ENCODE measurements at regions not wholly inside any gene's neighbourhood (a gene's known extent, or its start where the extent isn't known, plus 50 kb on each side); places are given as distances from the start of the nearest gene placed in this dataset.

DNA sequence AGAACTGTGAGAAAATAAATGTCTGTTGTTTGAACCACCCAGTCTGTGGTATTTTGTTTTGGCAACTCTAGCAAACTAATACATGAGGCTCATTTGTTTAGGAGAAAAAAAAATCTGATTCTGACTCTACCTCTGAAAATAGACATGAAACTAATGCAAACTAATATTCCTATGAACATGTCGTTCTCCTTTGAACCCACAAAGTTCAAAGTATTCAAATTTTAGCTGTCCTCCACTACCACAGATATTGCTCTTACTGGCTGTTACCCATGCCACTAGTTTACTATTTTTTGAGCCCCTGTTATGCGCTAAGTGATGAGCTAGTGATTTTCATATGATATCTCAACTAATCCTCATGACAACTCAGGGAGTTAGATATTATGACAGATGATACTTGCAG is 58.8 kb upstream of the ZNF804B start:
- DNase-seq: no peak

DNA sequence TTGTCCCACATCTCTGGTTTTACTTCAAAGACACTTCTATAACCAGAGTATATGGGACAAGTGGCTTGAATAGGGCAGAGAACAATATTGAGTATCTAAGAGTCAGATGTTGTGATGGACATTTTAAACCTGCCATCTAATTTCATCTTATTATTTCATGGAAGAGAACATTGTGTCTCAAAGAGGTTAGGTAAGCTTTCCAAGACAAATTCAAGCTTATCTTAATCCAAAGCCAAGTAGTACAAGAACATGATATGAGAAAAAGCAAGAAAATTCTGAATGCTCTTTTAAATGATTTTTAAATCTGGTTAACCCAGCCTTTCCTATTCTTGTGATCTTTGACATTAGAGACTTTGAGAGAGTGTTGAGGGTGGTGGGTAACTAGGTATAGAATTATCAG is 65.3 kb upstream of the ZNF804B start:
- DNase-seq: no peak

DNA sequence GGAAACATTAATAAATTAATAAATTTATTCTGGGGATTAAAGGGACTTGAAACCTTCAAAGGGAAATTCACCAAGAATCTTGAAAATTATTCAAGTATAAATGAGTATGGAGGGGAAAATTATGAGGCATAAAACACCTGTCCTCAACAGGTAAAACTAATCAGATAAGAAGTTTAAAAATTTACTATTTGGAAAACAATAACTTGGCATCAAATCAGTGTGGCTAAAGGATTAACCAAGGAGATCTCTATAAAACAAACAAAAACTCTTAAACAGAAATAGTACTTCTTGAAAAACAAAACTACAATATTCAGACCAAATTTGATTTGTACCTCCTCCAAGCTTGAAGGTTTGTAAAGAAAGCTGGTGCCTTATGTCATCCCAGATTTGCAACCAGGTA is 66.4 kb upstream of the ZNF804B start:
- DNase-seq: no peak

DNA sequence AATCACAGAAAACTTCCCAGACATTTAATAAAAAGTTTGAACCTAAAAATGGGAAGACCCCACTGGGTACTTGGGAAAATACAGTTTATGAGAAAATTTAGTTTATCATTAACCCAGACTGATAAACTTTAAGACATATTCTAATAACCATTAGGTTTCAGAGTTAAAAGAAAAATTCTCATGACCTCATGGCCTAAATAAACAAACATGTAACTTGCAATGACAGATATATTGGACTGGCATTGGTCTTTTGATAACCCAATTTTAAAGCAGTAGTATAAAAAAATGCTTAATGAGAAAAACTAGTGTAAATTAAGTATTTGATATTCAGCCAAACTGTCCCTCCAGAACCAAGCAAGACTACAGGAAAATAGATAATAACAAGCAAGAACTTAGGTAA is 67.0 kb upstream of the ZNF804B start:
- DNase-seq: no peak

DNA sequence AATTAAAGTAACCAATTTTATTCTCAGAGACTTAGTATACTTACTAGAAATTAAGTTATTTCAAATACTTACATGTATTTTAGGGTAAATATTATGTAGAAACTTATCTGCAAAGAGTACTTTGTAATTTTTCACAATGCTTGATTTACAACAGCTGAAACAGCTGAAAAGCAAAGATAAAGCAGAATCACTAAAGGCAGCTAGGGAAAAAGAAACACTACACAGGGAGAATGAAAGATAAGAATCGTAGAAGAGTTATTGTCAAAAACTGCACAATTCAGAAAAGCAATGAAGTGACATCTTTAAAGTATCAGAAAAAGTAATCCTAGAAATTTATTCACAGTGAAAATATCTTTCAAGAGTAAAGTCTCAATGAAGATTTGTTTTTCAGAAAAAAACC is 69.7 kb upstream of the ZNF804B start:
- no peak for DNase-seq

DNA sequence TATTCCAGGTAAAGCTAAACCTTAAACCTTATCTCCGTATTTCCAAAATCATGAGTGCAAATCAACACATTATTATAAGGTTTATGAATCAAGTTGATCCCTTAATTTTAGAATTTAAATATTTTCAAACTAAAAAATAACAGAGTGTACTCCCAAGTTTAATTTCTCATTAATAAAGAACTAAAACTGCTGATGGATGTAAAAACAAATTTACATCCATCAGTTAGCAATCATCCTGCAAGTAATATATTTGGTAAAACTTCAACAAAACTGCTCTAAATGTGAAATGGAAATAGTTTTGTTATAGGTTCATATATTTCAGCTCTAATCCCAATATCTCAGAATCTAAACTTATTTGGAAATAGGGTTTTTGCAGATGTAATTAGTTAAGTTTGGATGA is 71.3 kb upstream of the ZNF804B start:
- no peak for DNase-seq

DNA sequence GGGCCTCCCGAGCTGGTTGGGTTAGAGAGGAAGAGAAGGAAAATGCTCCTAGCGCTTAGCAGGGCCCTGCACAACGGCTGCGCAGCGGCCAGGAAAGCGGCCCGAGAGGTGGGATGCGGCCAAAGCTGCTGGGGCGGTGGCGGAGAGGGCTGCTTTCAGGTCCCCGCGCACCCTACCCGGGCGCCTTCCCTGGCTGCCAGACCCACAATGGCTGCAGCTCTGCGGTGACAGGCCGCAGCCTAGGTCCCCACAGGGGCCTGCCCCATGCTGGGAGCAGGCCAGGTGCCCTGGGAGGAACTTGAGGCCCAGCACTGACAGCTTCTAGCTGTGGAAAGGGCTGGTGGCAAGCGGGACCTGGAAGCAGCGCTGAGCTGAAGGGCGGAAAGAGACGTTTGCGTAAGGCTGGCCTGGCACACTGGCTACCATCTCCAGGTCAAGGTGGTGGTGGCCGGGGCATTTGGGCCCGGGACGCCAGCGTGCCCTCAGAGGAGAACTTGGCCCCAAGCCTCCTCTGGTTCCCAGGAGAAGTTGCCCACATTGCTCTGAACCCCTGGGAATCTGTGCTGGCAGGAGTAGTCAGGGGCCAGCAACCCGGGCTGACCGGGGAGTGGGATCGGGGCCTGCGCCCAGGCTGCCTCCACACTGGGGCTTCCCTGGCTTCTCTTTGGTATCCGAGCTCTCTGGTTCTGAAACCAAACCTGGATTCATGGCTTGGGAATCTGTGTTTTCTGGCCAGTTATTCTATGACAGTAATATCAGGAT is 72.9 kb upstream of the ZNF804B start:
- no peak for DNase-seq

DNA sequence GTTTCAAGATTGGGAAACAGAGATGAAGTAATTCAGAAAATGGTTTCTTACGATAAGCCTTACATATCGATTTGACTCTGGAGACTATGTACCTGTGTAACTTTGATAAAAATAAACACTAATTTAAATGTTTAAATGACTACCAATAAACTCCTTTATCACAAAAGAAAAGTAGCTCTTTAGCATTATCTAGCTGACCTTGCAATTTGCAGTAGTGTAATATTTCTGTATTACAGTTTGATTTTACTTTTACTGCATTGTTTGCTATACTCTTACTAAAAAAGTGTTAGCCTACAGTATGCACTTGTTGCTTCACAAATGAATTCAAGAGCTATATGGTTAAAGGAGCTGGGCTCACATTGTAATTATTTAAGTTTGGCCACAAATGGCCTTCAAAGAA is 77.8 kb upstream of the ZNF804B start:
- no peak for DNase-seq

DNA sequence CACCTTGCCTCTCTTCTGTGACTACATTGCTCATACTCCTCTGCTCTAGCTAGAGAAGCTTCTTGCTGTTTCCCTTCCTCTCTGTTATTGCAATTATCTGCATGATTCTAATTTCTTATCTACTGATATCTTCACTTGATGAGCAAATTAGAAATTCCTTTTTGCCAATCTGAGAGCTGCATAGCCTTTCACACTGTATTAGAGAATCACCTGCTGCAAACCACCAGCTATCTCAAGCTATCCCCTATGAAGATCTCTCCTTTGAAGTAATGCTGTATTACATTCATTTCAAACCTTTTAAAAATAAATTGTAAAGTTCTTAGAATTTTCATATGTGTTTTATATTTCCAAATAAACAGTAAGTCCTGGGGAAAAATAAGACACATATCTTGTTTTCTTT is 89.0 kb upstream of the ZNF804B start:
- DNase-seq: no peak

DNA sequence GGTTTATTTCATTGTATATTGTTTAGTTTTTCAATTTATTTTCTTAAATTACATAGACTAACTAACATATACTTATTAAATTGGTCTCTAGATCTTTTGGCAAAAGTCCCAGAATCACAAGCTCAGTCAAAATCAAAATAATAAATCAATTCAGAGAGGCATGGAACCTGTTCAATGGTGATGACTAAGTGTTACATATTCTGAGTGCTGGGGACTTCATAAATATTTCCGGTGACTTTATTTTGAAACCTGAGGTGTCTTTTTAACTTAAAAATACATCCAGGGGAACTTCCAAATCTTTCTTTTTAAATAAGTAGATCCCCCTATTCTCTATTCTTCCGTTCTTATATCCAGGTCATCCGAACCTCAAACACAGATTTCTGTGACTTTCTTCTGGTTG is 89.6 kb upstream of the ZNF804B start:
- DNase-seq: no peak

DNA sequence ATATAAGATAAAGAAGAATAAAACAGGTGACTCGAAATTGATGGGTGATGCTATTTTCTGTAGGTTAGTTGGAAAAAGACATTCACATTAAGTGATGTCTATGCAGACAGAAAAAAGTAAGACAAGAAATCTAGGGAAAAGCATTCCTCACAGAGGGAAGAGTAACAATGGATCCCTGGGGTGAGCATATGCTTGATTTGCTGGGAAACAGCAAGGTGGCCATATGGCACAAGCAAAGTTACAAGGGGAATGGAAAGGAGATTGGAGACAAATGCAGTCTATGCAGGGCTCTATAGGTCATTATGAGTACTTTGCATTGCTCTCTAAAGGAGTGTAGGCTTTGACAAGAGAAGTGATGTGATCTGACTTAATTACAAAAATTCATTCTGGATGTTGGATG is 90.9 kb upstream of the ZNF804B start:
- no peak for DNase-seq

DNA sequence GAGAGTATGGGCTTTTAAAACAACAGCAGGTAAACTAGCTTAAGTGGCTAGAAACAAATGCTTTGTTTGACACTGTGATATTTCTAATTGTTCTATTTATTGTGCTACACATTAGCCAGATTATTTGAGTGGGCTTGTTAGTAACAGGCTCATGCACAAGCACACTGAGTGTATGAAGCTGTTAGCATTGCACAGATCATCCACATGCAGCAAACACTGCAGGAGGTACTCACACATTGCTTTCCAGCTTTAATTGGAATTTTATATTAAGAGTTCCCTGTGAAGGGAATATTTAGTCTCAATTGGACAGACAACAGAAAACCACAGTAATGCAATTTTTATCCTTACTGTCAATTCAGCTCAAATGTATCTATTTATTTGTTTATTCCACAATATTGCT is 92.9 kb upstream of the ZNF804B start:
- no peak for DNase-seq

DNA sequence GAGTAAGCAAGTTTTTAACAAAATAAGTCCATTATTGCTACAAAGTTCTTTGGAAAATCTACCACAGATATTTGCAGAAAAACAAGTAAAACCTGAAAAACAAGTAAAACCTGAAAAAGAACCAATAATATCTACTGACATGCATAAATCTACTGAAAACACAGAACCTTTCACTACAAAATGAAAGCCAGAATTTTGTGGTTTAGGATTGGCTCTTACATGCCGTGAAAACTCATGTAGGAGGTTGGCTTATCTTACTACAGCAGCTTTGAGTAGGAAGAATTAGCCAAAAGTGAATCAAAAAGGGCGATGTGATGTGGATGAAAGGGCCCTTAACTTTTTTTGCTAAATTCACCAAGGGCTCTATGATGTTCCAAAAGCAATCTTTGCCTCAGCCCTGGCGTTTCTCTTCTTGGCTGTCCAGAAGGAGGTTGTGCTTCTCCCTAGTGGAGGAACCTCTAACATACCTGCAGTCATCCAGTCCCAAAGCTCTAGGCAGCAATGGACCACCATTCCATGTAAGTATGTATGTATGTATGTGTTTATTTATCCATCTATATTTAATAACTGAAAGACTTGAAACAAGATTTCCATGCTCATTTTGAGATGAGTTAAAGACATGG is 93.5 kb upstream of the ZNF804B start:
- DNase-seq: no peak

DNA sequence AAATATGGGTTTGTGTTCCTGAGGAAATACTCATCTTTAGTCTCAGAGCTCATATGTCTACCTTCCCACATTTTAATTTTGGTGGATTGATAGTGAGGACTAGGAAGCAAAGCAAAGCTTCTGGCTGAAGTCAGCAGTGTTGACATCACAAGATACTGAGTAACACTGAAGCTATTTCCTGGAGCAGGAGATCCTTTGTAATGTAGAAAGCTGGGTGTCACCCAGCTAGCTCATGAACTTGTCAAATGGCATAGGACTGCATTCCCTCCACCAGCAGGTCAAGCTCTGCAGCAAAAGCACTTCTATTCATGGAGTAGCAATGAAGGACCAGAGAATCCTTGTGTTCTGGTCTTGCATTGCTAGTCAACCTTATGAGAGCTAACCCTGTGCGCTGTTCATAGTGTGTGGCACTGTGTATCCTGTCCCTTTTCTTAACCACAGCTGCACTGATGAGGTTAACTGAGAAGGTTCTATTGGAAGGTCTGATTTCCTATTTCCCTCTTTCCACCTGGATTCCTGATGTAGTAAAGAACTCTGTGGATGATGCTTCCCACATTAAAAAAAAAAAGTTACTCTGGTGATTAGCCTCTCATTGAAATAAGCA is 94.8 kb upstream of the ZNF804B start:
- no peak for DNase-seq

DNA sequence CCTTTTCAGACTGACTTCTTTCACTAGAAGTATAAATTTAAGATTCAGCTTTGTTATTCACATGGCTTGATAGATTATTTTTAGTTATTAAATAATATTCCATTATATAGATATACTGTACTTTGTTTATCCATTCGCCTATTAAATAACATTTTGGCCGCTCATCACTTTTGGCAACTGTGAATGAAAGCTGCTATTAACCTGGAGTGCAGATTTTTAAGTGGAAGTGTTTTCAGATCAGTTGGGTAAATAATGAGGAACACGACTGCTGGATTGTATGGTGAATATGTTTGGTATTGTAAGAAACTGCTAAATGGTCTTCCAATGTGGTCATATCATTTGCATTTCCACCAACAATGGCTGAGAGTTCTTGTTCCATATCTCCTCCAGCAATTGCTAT is 97.6 kb upstream of the ZNF804B start:
- DNase-seq: no peak

DNA sequence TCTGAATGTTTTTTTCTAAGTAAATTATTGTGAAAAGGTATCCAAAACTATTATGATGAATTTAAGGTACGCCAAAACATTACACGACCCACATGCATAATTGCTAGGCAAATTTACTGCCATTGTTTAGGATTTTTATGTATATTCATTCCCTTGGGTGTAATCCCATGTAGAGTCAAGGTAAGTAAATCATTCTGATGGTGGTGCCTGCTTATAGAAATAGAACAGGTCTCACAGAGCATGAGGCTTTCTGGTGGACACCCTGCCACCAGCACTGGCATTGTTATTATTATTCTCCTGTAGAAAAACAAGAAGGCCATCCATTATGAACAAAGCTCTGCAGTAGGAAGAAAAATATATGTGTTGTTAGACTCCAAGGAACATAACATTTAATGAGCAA is 111.7 kb upstream of the ZNF804B start:
- no peak for DNase-seq

DNA sequence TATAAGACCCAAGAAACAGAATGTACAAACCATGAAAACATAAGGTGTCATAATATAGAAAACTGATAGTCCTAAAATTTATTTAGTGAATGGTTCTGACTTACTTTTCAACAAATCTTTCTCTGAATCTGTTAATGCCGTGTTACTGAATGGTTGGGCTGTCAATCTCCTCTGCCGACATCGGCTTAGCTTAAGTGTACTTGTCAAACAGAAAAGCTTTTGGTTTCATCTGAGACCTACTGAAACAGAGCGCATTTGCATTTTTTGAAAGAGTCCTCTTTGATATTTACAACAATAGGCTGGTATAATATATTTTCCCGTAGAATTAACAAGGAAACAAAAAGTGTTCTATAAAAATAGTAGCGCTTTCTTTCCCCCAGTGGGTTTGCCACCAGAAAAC is 120.9 kb upstream of the ZNF804B start:
- no peak for DNase-seq

DNA sequence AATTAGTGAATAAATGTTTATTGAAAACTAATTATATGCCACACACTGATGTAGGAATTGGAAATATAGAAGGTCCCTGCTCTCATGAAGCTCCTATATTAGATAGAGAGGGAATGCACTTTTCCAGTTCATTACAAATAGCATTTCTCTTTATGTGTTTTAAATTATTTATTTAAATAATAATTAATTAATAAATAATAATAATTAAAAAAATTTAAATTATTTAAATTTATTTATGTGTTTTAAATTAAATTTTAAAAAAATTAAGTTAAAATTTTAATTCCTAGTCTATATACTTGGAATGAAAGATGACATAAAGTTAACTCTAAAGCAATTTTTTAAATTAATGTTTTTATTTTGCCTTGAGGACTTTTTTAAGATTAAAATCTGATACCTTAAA is 121.7 kb upstream of the ZNF804B start:
- DNase-seq: no peak

DNA sequence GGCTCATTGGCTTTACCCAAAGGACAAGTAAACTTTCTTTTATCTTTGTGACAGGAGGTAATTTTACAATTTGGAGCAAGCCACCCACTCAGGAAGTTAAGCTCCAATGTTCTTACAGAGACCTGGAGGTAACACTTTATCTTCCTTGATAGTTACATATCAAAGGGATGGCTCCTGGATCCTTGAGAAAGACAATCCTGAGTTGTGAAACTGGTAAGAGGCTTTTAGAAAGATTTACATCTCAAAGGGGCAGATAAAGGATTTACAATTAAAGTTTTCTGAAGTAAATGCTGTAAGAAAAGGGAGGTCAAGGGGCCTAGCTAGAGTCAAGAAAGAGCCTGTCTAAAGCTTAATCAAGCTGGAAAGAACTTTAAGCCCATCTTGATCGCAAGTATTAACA is 124.4 kb upstream of the ZNF804B start:
- DNase-seq: no peak

DNA sequence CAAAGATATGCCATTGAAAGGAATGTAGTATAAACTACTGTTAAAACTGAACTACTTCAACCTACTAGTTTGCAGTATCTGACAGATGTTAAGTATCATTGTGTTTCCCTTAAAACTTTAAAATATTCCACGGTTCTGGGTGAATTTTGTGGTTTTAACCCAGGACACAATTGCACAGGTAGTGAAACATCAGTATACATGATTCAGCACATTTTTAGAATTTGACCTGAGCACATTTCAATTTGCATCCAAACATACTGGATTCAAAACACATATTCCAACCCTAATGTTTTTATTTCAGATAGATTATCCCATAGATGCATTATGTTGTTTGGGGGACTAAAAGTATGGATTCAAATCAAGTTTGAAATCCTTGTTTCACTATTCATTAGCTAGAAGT is 129.9 kb upstream of the ZNF804B start:
- DNase-seq: no peak

DNA sequence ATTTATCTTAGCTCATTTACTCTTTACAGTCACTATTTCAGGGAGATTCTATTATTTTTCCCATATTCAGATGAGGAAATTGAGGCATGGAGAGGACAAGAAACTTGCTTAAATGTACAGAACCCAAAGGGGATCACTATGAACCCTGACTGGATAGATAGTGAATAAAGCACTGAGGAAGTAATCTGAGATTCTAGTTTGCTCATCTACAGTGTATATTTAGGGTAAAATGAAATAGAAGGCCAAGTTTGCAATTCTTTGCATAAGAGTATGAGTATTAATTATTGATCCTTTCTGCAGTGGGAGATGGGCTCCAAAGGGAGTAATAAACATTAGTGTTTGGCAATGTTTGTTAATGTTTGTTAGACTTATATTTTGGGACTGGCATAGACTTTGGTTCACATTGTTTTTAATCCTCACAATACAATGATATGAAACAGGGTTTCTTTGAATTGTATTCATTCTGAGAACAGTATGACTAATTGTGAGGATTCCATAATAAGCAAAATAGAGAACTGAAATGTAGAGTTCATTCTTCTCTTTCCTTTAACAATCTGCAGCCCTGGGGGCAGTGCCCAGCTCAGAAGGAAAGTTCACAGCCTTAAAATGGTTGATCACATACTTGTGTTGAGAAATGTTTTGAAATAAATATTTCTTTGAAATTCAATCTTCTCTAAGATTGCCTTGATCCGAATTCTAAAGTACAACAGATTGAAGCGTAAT is 131.0 kb upstream of the ZNF804B start:
- DNase-seq: no peak

DNA sequence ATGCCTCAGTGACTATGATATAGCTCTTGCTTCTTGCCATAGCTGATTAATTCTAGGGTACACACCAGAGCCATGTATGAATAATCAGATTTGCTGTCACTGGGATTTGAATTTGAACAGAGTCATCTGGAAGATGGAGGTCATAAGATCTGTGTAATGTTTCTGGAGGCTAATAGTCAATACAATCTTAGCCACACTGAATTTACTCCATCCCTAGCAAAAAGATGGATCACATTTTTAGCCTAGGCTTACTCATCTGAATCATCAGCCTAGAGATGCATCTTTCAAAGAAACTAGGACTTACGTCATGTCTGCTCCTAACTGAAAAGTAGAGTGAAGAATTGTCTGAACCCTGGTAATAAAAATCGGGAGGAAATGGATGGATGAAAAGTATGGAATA is 142.3 kb upstream of the ZNF804B start:
- DNase-seq: no peak

DNA sequence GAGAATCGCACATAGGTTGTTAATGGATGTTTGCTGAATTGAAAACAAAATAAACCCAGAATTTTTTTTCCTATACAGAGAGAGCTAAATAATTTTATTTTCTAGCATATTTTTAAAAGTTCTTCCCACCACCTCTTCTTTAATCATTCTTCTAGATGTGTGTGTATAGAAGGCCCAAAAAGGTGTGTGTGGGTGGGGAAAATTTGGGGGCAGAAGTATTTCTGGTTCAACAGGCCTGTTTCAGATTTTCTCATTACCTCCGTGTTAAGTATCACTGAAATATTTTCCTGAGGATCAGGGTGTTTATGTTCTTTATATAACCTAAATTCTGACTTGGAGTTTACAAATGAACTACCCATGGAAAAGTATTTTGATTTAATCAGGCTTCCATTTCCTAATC is 144.2 kb upstream of the ZNF804B start:
- no peak for DNase-seq

DNA sequence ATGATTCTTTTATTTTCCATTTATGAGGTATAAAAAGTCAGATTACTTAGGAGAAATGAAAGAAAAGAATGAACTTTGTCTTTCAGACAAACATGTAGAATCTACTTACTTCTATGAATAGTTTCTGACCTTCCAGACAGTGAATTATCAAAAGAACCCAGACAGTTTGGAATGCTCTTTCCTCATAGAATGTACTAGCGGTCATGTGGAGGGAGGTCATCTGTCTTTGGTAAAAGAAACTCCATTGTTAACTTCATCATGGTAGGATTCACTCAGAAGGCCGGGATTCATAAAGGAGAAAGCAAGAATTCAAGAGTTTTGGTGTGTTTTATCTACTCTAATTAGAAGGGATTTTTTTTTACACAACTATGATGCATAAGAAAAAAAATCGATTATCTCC is 144.8 kb upstream of the ZNF804B start:
- DNase-seq: no peak

Data from NCI-H1092 treated with DMSO at 0.1 percent for 48 hours (cell line).